Bronchial epithelial cell (primary cell): ENCODE measurements at regions not wholly inside any gene's neighbourhood (a gene's known extent, or its start where the extent isn't known, plus 50 kb on each side); places are given as distances from the start of the nearest gene placed in this dataset.

Source experiments
- DNase-seq: peaks from one replicate; pipeline ENCODE4 v3.0.0-alpha.2; 2010; ENCODE audit warnings: low read depth
- FAIRE-seq: peaks from 2 replicates; lab custom pipeline; 2011; peaks lifted over from hg19 to GRCh38; lab: Jason Lieb, UNC
- H3K27me3 ChIP-seq: 2 replicates; pipeline ENCODE4 v1.5.1; 2011; ENCODE audit warnings: low read length; ENCODE audit not compliant: control insufficient read depth, insufficient read depth
- H3K36me3 ChIP-seq: 2 replicates; pipeline ENCODE4 v1.5.1; 2011; ENCODE audit warnings: low read length; ENCODE audit not compliant: control insufficient read depth, insufficient read depth
- H3K4me3 ChIP-seq: 2 replicates; pipeline ENCODE4 v1.5.1; 2011; ENCODE audit warnings: mild to moderate bottlenecking, low read depth, low read length, control low read depth
- TF ChIP-seq, protein P1 (sequence below): IDR thresholded peaks from 2 replicates; pipeline ENCODE4 v1.5.1; 2011; ENCODE audit warnings: mild to moderate bottlenecking, moderate library complexity, low read length, control low read depth, inconsistent platforms; ENCODE audit not compliant: insufficient read depth, severe bottlenecking

DNA sequence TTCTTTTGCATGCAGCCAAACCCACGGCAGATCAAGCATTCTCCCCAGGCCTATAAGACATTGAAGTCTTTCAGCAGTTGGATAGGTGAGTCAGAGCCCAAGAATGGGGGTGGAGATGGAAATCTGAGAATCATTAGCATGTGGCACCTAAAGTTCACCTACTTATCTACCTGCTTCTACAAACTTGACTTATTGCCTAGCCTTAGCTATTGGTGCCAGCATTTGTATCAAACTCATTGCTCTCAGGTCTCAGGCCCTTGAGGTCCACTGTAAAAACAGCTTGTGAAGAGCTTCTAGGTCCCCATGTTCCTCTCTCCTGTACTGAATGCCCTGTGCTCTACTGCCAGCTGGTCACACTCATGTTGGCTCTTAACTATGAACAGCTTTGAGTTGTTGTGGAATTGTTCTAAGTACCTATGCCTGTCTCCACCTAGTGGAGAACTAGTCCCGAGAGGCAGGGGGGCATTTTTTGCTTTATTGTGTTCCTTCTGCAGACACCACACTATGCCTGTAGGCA lies 278.4 kb upstream of the SPRED2 start:
- Histone ChIP-seq H3K36me3 (no peaks in the 10 kb centered on the region), H3K4me3 (no peak overlapping the region), H3K27me3 (no peaks in the 10 kb centered on the region)
- TF ChIP-seq, protein P1, sequence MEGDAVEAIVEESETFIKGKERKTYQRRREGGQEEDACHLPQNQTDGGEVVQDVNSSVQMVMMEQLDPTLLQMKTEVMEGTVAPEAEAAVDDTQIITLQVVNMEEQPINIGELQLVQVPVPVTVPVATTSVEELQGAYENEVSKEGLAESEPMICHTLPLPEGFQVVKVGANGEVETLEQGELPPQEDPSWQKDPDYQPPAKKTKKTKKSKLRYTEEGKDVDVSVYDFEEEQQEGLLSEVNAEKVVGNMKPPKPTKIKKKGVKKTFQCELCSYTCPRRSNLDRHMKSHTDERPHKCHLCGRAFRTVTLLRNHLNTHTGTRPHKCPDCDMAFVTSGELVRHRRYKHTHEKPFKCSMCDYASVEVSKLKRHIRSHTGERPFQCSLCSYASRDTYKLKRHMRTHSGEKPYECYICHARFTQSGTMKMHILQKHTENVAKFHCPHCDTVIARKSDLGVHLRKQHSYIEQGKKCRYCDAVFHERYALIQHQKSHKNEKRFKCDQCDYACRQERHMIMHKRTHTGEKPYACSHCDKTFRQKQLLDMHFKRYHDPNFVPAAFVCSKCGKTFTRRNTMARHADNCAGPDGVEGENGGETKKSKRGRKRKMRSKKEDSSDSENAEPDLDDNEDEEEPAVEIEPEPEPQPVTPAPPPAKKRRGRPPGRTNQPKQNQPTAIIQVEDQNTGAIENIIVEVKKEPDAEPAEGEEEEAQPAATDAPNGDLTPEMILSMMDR, result peak; percentile 21
- DNase-seq (peak; percentile 57), FAIRE-seq (peak; percentile 50)

DNA sequence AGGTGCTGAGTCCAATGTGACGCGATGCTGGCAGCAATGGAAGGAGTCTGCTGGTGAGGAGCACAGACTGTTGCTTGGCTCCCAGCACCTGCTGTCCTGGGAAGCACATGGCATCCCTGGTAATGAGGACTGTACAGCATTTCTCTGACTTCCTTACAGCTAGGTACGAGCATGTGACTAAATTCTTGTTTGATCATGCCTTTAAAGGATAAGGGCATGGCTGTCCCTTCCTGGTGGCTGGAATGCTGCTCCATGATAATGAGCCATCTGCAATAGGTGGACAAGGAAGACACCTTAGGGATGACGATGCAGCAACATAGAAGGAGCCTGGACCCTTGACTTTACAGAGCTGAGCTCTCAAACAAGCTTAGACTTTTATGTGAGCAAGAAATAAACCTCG lies 278.0 kb upstream of the SPRED2 start:
- TF ChIP-seq, protein P1, result no peak
- Histone ChIP-seq H3K4me3 (no peak overlapping the region), H3K36me3 (no peaks in the 10 kb centered on the region), H3K27me3 (no peaks in the 10 kb centered on the region)
- peak; percentile 10 for DNase-seq
- FAIRE-seq, result peak; percentile 95

DNA sequence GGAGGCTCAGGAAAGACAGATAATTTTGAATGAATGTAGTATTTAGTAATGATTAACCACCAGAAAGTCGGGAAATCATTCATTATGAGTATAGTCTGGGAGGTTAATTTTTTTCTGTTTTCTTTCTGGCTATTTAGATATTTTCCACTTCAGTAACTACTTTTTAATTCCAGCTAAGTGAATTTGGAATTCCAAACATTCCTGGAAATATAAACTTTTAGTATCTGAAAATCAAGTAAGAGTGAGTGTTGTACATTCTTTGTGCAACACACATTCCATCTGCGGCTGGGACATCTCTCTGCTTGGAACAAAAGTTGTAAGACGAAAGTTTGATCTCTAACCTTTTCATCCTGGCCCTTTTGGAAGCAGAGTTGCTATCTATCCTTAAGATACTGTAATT lies 275.7 kb upstream of the SPRED2 start:
- FAIRE-seq (no peak), DNase-seq (no peak)
- TF ChIP-seq, protein P1, result no peak
- no peaks in the 10 kb centered on the region for H3K36me3 ChIP-seq
- H3K27me3 ChIP-seq, result no peaks in the 10 kb centered on the region
- H3K4me3 ChIP-seq, result no peak overlapping the region

DNA sequence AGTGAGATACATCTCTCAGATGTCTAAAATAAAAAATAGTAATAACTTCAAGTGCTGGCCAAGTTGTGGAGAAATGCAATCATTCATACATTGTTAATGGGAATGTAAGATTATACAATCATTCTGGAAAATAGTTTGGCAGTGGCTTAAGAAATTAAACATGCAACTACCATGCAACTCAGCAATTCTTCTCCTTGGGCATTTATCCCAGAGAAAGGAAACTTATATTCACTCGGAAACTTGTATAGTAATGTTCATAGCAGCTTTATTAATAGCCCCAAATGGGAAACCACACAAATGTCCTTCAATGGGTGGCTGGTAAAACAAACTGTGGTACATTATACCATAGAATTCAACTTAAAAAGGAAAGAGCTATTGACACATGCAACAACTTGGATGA lies 274.0 kb upstream of the SPRED2 start:
- DNase-seq (no peak), FAIRE-seq (no peak)
- Histone ChIP-seq H3K4me3 (no peak overlapping the region), H3K27me3 (no peaks in the 10 kb centered on the region), H3K36me3 (no peaks in the 10 kb centered on the region)
- TF ChIP-seq, protein P1, result no peak

DNA sequence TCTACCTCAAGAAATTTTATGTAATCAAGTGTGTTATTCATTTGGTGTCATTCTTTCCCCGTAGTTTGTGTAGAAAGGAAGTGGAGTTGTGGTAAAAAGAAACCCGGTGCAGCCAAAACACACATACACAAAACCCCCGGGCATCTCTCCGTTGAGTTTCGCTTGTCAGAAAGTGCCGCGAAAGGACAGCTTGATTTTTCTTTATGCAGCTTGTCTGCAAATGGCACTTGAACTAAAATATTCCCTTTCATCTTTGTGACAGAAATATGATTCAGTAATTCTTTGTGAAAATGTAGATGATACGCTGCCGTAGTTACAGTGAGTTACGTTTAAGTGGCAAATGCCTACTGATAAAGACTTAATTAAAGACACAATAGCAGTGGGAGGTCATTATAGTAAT lies 268.8 kb upstream of the SPRED2 start:
- TF ChIP-seq, protein P1, result no peak
- Histone ChIP-seq H3K4me3 (no peak overlapping the region), H3K36me3 (no peaks in the 10 kb centered on the region), H3K27me3 (peaks cover 4% of the 10 kb centered on the region)
- no peak for FAIRE-seq
- no peak for DNase-seq

DNA sequence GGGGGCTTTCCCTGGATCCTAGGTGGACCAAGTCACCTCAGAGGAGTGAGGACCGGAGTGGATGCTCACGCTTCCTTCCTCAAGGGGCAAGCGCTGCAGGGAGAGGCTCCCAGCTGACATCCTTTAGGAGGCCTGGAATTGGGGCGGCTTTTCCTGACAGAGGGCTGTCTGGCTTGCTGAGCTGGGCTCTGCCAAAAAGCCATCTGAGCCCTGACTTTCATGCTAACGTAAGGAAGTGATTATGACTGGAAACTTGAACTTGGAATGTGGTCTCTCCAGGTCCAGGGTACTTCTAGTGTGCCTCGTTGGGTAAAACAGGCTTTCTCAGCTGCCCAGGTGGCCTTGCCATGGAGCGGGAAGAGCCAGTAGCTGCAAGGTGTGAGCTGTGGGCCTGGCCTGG lies 268.3 kb upstream of the SPRED2 start:
- Histone ChIP-seq H3K27me3 (peaks cover 4% of the 10 kb centered on the region), H3K4me3 (no peak overlapping the region), H3K36me3 (no peaks in the 10 kb centered on the region)
- TF ChIP-seq, protein P1, result no peak
- DNase-seq (no peak), FAIRE-seq (no peak)
